Nephron (organoid): ENCODE measurements at regions not wholly inside any gene's neighbourhood (a gene's known extent, or its start where the extent isn't known, plus 50 kb on each side); places are given as distances from the start of the nearest gene placed in this dataset.

ENCODE experiments used
- H3K27ac Mint-ChIP-seq, 3 experiments: 2 replicates each; pipeline ENCODE4 v1.8.0; 2020; ENCODE audit warnings: mixed read lengths in 3 of 3, mild to moderate bottlenecking in 2 of 3, moderate library complexity in 1 of 3
- H3K27me3 Mint-ChIP-seq: 2 replicates; pipeline ENCODE4 v1.8.0; 2021; ENCODE audit warnings: low read depth, mild to moderate bottlenecking, moderate library complexity, mixed read lengths
- H3K36me3 Mint-ChIP-seq: 2 replicates; pipeline ENCODE4 v1.8.0; 2020; ENCODE audit warnings: low read depth, mixed read lengths
- H3K4me1 Mint-ChIP-seq: 2 replicates; pipeline ENCODE4 v1.8.0; 2020; ENCODE audit warnings: mixed read lengths
- H3K4me3 Mint-ChIP-seq, 3 experiments: 2 replicates each; pipeline ENCODE4 v1.8.0; 2020; ENCODE audit warnings: mild to moderate bottlenecking in 3 of 3, mixed read lengths in 3 of 3, moderate library complexity in 2 of 3
- H3K9me3 Mint-ChIP-seq: 2 replicates; pipeline ENCODE4 v1.8.0; 2020; ENCODE audit warnings: mixed read lengths
- TF ChIP-seq, protein P1 (sequence below), 3 experiments: fragments of 200-600 bp; sonication (generic); IDR thresholded peaks; one replicate each; pipeline ENCODE4 v1.5.0; 2021; ENCODE audit warnings: antibody characterized with exemption in 3 of 3; ENCODE audit not compliant: unreplicated experiment in 3 of 3

DNA sequence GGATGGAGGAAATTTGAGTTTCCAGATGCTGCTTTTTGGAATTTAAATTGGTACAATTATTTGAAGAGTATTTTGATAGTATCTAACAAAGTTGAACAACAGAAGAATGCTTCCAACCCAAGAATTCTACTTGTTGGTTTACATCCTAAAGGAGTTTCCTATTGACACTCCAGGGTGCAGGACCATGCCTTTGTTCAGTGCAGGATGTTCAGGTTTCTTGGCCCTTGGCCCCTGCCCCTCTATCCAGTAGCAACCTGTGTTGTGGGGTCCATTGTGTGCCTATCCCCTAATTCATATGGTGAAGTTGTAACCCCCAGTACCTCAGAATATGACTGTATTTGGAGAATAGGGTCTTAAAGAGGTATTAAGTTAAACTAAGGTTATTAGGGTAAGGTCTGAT, 750.0 kb upstream of the ZNF608 start:
- TF ChIP-seq, protein P1, sequence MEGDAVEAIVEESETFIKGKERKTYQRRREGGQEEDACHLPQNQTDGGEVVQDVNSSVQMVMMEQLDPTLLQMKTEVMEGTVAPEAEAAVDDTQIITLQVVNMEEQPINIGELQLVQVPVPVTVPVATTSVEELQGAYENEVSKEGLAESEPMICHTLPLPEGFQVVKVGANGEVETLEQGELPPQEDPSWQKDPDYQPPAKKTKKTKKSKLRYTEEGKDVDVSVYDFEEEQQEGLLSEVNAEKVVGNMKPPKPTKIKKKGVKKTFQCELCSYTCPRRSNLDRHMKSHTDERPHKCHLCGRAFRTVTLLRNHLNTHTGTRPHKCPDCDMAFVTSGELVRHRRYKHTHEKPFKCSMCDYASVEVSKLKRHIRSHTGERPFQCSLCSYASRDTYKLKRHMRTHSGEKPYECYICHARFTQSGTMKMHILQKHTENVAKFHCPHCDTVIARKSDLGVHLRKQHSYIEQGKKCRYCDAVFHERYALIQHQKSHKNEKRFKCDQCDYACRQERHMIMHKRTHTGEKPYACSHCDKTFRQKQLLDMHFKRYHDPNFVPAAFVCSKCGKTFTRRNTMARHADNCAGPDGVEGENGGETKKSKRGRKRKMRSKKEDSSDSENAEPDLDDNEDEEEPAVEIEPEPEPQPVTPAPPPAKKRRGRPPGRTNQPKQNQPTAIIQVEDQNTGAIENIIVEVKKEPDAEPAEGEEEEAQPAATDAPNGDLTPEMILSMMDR (IDR thresholded peaks at IDR 0.05; ENCODE audit: unreplicated experiment in 3 of 3), result no peak
- H3K36me3 Mint-ChIP-seq, result peaks cover 4% of the 10 kb centered on the region
- peaks cover 5% of the 10 kb centered on the region for H3K27me3 Mint-ChIP-seq
- H3K9me3 Mint-ChIP-seq, result peaks cover 9% of the 10 kb centered on the region
- H3K4me3 Mint-ChIP-seq, result no peak overlapping the region
- H3K27ac Mint-ChIP-seq, result no peak overlapping the region
- peaks cover 23% of the 10 kb centered on the region for H3K4me1 Mint-ChIP-seq

- H3K36me3 Mint-ChIP-seq, result peaks cover 4% of the 10 kb centered on the region
- TF ChIP-seq, protein P1 (IDR thresholded peaks at IDR 0.05; ENCODE audit: unreplicated experiment in 3 of 3), result no peak
- H3K4me1 Mint-ChIP-seq, result peaks cover 19% of the 10 kb centered on the region
- peaks cover 5% of the 10 kb centered on the region for H3K27me3 Mint-ChIP-seq
- no peak overlapping the region for H3K27ac Mint-ChIP-seq
- peaks cover 9% of the 10 kb centered on the region for H3K9me3 Mint-ChIP-seq
- H3K4me3 Mint-ChIP-seq, result no peak overlapping the region
Observed at GRCh38 chr5:125497651-125498050, 751.2 kb upstream of the ZNF608 start.

- Mint-ChIP-seq H3K27ac (no peak overlapping the region), H3K4me3 (no peak overlapping the region), H3K36me3 (no peaks in the 10 kb centered on the region), H3K27me3 (no peaks in the 10 kb centered on the region), H3K9me3 (peaks cover 3% of the 10 kb centered on the region), H3K4me1 (peaks cover 12% of the 10 kb centered on the region)
- TF ChIP-seq, protein P1 (IDR thresholded peaks at IDR 0.05; ENCODE audit: unreplicated experiment in 3 of 3), result no peak
Observed at GRCh38 chr5:125499636-125500332, 753.3 kb upstream of the ZNF608 start.

GRCh38 chr5:125501396-125501795, 755.0 kb upstream of the ZNF608 start:
- peaks cover 12% of the 10 kb centered on the region for H3K4me1 Mint-ChIP-seq
- H3K27ac Mint-ChIP-seq, result no peak overlapping the region
- H3K9me3 Mint-ChIP-seq, result no peaks in the 10 kb centered on the region

DNA sequence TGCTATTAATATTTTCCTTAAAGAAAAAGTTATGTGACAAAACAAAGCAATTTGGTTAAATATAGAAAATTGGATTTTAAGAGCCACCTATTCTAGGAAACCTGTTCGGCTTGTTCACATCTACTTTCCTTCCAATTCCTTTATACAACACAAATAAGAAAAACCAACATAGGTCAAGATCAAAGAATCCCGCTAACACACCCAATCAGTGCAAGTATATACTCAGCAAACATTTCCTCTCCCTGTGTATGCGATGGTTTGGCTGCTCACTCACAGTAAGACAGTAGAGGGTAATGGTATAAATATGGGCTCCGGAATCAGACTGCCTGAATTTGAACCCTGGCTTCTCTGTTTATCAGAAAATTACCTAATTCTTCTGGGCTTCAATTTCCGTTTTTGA, 757.5 kb upstream of the ZNF608 start:
- Mint-ChIP-seq H3K27ac (no peak overlapping the region), H3K9me3 (no peaks in the 10 kb centered on the region), H3K4me1 (peaks cover 8% of the 10 kb centered on the region), H3K27me3 (no peaks in the 10 kb centered on the region), H3K4me3 (no peak overlapping the region), H3K36me3 (no peaks in the 10 kb centered on the region)
- TF ChIP-seq, protein P1 (IDR thresholded peaks at IDR 0.05; ENCODE audit: unreplicated experiment in 3 of 3), result no peak

More at GRCh38 chr5:125501396-125501795, 755.0 kb upstream of the ZNF608 start:
- TF ChIP-seq, protein P1 (IDR thresholded peaks at IDR 0.05; ENCODE audit: unreplicated experiment in 3 of 3), result no peak
- Mint-ChIP-seq H3K36me3 (no peaks in the 10 kb centered on the region), H3K4me3 (no peak overlapping the region), H3K27me3 (no peaks in the 10 kb centered on the region)

DNA sequence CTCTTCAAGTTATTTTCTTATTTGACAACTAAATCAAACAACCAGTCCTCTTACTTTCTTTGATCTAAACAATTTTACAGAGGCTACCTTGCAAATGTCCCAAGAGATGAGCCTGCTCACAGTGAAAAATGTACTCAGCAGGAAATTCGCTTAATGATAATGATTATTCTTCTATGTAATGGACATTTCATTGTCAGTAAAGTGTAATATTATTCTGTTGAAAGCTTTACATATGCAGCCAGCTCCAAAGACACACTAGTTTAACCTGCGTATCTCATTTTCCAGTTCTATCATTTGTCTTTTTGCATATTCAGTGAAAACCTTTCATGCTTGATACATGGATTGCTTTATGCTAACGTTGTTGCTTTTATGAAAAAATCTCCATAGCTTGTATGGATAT, 758.7 kb upstream of the ZNF608 start:
- H3K36me3 Mint-ChIP-seq, result no peaks in the 10 kb centered on the region
- H3K9me3 Mint-ChIP-seq, result no peaks in the 10 kb centered on the region
- TF ChIP-seq, protein P1 (IDR thresholded peaks at IDR 0.05; ENCODE audit: unreplicated experiment in 3 of 3), result no peak
- H3K27me3 Mint-ChIP-seq, result no peaks in the 10 kb centered on the region
- H3K4me1 Mint-ChIP-seq, result peaks cover 8% of the 10 kb centered on the region
- no peak overlapping the region for H3K4me3 Mint-ChIP-seq
- H3K27ac Mint-ChIP-seq, result no peak overlapping the region
